Prostate gland (tissue), 2 donors: ENCODE measurements at regions not wholly inside any gene's neighbourhood (a gene's known extent, or its start where the extent isn't known, plus 50 kb on each side); places are given as distances from the start of the nearest gene placed in this dataset.

Source experiments
- DNase-seq: peaks from one replicate; pipeline ENCODE4 v3.0.0-alpha.2; 2019; ENCODE audit warnings: low spot score
- H3K27ac ChIP-seq, 2 donors: fragments of 200-600 bp; sonication (generic); 2 replicates each; pipeline ENCODE4 v1.5.1; 2017 to 2019
- H3K27me3 ChIP-seq: fragments of 200-600 bp; sonication (generic); replicated peaks from 2 replicates; pipeline ENCODE4 v1.5.1; 2019; ENCODE audit not compliant: insufficient read depth
- H3K36me3 ChIP-seq, 2 donors: fragments of 200-600 bp; sonication (generic); 1 replicate in 1 of 2; 2 replicates in 1 of 2; pipeline versions ENCODE4 v1.5.1 to v1.8.1; 2017 to 2019
- H3K4me1 ChIP-seq: fragments of 200-600 bp; sonication (generic); replicated peaks from 2 replicates; pipeline ENCODE4 v1.5.1; 2019
- H3K4me3 ChIP-seq, 2 donors: fragments of 200-600 bp; sonication (generic); 2 replicates each; pipeline ENCODE4 v1.5.1; 2017 to 2019
- H3K9me3 ChIP-seq: fragments of 200-600 bp; sonication (generic); 2 replicates; pipeline ENCODE4 v1.5.1; 2017
- POLR2A ChIP-seq: fragments of 450-650 bp; IDR thresholded peaks from one replicate; pipeline ENCODE4 v1.6.1; 2016; ENCODE audit warnings: antibody characterized with exemption, mild to moderate bottlenecking
- POLR2AphosphoS5 ChIP-seq: sonication (generic); formaldehyde crosslinking; IDR thresholded peaks from one replicate; pipeline ENCODE4 v1.6.1; 2017; ENCODE audit warnings: antibody characterized with exemption
- WGBS: methylation state at CpG from one replicate; pipeline ENCODE4 v1.1.5; 2018; 5-methylcytosine and 5-hydroxymethylcytosine counted together
- intact Hi-C: fragments of 100-400 bp; cut with DNase I; formaldehyde crosslinking; loops from one replicate; pipeline ENCODE4 v1.14.2; 2022
- TF ChIP-seq, protein P1 (sequence below), 4 experiments: fragments of 200-600 bp in 2 of 4; fragments of 450-650 bp in 2 of 4; sonication (generic) in 2 of 4; IDR thresholded peaks; 1 replicate in 3 of 4; 2 replicates in 1 of 4; pipeline ENCODE4 v1.5.1; 2016 to 2019; ENCODE audit warnings: antibody characterized with exemption in 4 of 4, mild to moderate bottlenecking in 2 of 4, moderate library complexity in 2 of 4

DNA sequence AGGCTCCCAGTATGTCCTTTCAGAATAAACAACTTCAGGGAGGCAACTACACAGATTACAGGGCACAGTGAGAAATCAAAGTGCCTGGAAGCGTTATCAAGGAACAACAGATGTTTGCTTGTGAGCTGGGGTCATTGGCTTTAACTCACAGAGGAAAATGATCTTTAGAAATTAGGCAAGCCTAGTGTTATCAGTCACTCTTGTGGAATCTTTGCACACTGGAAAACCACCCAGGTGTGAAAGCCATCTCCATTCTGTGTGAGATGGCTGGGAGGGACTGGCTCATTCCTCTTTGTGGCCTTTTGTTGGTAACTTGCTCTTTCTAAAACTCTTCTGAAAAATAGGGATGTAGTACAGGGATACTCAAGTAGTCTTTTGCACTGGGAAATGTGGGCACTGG is 716.0 kb downstream of the XPNPEP1 start:
- no peaks in the 10 kb centered on the region for H3K27me3 ChIP-seq
- no peak overlapping the region for H3K4me3 ChIP-seq
- no peaks in the 10 kb centered on the region for H3K4me1 ChIP-seq
- intact Hi-C loops: no loop called here
- no peak overlapping the region for H3K27ac ChIP-seq
- TF ChIP-seq POLR2A (no peak), POLR2AphosphoS5 (no peak)
- TF ChIP-seq, protein P1, sequence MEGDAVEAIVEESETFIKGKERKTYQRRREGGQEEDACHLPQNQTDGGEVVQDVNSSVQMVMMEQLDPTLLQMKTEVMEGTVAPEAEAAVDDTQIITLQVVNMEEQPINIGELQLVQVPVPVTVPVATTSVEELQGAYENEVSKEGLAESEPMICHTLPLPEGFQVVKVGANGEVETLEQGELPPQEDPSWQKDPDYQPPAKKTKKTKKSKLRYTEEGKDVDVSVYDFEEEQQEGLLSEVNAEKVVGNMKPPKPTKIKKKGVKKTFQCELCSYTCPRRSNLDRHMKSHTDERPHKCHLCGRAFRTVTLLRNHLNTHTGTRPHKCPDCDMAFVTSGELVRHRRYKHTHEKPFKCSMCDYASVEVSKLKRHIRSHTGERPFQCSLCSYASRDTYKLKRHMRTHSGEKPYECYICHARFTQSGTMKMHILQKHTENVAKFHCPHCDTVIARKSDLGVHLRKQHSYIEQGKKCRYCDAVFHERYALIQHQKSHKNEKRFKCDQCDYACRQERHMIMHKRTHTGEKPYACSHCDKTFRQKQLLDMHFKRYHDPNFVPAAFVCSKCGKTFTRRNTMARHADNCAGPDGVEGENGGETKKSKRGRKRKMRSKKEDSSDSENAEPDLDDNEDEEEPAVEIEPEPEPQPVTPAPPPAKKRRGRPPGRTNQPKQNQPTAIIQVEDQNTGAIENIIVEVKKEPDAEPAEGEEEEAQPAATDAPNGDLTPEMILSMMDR (IDR thresholded peaks at IDR 0.05): no peak
- no peaks in the 10 kb centered on the region for H3K36me3 ChIP-seq
- H3K9me3 ChIP-seq: no peaks in the 10 kb centered on the region
- 81% methylated on average over 1 of the region's 1 CpG for WGBS
- no peak for DNase-seq

DNA sequence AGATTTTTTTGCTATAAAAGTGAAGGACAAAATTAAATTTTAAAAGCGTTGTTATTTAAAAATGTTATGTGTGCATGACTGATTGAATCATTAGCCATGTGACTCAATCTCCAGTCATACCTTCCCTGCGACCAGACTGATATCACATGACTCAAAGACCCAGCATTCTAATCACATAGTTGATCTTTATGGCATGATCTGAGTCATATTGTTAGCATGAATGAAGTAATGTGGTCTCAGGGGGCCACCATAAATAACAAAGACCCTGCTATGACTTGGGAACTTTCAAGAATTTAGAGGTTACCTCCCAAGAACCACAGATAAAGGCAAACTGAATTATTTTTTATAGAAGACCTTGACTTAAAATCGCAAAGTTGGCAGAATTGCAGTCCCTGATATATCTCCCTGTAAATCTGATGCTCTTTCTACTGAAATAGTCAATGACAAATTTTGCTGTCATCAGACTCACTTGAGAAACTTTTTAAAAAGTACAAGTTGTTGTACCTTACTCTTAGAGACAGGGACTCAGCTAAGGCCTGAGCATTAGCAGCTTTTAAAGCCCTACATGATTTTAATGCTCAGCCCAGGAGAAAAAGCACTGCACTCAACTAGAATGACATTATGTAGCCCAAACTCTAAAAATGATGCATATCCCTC is 717.3 kb downstream of the XPNPEP1 start:
- intact Hi-C loops: no loop called here
- TF ChIP-seq, protein P1 (IDR thresholded peaks at IDR 0.05): no peak
- no peak for TF ChIP-seq POLR2AphosphoS5
- TF ChIP-seq POLR2A: no peak
- no peaks in the 10 kb centered on the region for H3K27me3 ChIP-seq
- no peak overlapping the region for H3K4me3 ChIP-seq
- 51% methylated on average over 3 of the region's 3 CpGs for WGBS
- no peak overlapping the region for H3K27ac ChIP-seq
- no peaks in the 10 kb centered on the region for H3K36me3 ChIP-seq
- H3K4me1 ChIP-seq: no peaks in the 10 kb centered on the region
- no peaks in the 10 kb centered on the region for H3K9me3 ChIP-seq
- no peak for DNase-seq

DNA sequence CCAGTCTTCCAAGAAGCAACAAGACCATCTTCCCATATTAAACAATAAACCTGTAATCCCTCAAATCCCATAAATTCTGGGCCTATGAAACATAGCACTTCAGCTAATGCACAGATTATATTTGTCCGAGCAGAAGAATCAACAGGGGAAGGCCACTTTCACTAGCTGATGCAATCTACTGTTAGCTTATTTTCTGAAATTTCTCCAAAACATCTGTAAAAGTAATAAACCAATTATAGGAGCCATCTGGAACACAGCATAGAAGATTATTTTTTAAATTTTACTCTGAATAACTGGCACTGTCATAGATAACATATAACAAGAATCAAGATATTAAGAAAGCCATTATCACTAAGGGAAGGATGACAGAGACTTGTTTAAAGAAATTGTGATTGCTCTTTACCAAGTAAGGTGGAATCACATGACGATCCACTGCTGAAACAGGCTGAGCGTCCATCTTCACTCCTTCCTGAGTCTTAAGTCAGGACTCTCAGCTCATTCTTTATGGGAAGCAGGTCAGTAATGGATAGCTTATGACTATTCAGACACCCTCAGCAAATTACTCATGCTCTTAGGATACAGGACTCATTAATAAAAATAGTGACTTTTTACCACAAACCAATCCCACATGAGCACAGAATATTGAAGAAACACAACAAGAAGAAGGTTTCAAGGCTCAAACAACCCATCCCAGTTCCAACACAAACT is 719.5 kb downstream of the XPNPEP1 start:
- Histone ChIP-seq H3K4me3 (no peak overlapping the region), H3K27ac (no peak overlapping the region), H3K27me3 (no peaks in the 10 kb centered on the region), H3K36me3 (no peaks in the 10 kb centered on the region), H3K4me1 (no peaks in the 10 kb centered on the region), H3K9me3 (no peaks in the 10 kb centered on the region)
- WGBS: 78% methylated on average over 3 of the region's 3 CpGs
- intact Hi-C loops: no loop called here
- TF ChIP-seq, protein P1 (IDR thresholded peaks at IDR 0.05): no peak
- no peak for TF ChIP-seq POLR2A
- TF ChIP-seq POLR2AphosphoS5: no peak
- DNase-seq: no peak

DNA sequence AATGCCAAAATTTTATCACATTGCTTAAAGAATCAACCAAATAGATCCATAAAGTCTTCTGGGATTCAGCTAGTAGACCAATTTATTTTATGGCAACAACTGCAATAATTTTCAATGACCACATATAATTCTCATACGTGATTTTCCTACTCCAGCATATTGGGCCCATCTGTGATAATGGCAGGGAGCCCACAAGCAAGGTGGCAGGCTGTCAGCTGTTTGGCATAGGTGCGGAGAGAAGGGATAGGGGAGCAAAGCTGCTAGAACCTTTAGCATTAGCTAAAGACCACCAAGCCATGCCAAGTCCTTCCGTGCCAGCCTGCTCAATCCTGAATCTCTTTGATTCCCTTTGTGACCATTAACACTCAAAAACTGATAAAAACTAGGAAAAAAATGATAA is 721.2 kb downstream of the XPNPEP1 start:
- no peaks in the 10 kb centered on the region for H3K9me3 ChIP-seq
- 74% methylated on average over 3 of the region's 3 CpGs for WGBS
- no peak for DNase-seq
- intact Hi-C loops: no loop called here
- H3K27ac ChIP-seq: no peak overlapping the region
- no peaks in the 10 kb centered on the region for H3K4me1 ChIP-seq
- H3K4me3 ChIP-seq: no peak overlapping the region
- no peak for TF ChIP-seq POLR2AphosphoS5
- TF ChIP-seq, protein P1 (IDR thresholded peaks at IDR 0.05): no peak
- TF ChIP-seq POLR2A: no peak
- no peaks in the 10 kb centered on the region for H3K27me3 ChIP-seq
- no peaks in the 10 kb centered on the region for H3K36me3 ChIP-seq

DNA sequence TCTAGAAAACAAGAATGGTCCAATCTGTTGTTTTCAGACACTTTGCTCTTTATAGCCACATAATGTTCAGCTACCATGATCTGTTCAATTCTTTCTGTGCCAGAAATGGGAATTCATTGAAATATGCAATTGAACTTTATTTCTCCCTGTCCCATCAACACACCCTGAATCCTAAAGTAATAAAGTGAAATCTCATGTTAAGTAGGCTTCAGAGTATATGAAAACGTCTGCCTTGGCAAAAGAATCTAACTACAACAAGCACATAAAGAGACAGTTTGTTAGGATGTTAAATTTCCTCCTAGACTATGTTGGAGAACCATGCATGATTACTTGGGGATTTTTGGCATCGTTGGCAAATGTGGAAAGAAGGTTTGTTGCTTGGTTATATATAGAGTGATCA is 722.7 kb downstream of the XPNPEP1 start:
- H3K4me1 ChIP-seq: no peaks in the 10 kb centered on the region
- no peak overlapping the region for H3K4me3 ChIP-seq
- no peaks in the 10 kb centered on the region for H3K9me3 ChIP-seq
- H3K27ac ChIP-seq: no peak overlapping the region
- TF ChIP-seq POLR2AphosphoS5: no peak
- TF ChIP-seq, protein P1 (IDR thresholded peaks at IDR 0.05): no peak
- TF ChIP-seq POLR2A: no peak
- intact Hi-C loops: no loop called here
- H3K27me3 ChIP-seq: no peaks in the 10 kb centered on the region
- 53% methylated on average over 2 of the region's 2 CpGs for WGBS
- H3K36me3 ChIP-seq: no peaks in the 10 kb centered on the region
- DNase-seq: no peak
